ENCODE measurements at regions not wholly inside any gene's neighbourhood (a gene's known extent, or its start where the extent isn't known, plus 50 kb on each side); places are given as distances from the start of the nearest gene placed in this dataset.

DNA sequence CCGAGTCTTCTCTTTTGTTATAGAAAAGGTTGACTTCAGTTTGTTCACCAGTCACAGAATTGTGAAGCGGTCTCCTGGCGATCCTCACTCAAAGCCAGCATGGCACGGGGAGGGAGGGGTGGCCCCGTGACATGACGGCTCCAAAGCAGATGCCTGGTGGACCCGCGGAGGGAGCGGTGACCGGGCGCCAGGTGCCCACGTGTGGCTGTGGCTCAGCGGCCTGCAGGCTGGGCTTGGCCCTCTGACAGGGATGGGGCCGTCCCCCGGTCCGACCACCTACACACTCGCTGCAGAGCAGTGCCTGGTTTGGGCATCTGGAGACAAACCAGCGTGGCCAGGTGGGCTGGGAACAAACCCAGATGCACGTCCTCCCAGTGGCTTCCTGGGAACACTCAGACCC, 129.1 kb upstream of the SNTG2 start:
- POLR2A ChIA-PET (ENCODE audit: partially characterized antibody) = no interaction called here

More for the DNA sequence above, 129.1 kb upstream of the SNTG2 start:
- no peak for TF ChIP-seq KDM5A (IDR thresholded peaks at IDR 0.05; ENCODE audit: low read length)
- TF ChIP-seq JUND (IDR thresholded peaks at IDR 0.05; ENCODE audit: low read length) = no peak
- no peak for TF ChIP-seq FOSL1 (IDR thresholded peaks at IDR 0.05; ENCODE audit: insufficient read depth, low read depth, low read length)
- TF ChIP-seq EP300 (IDR thresholded peaks at IDR 0.05; ENCODE audit: borderline replicate concordance in 1 of 2, low read depth in 2 of 2, low read length in 2 of 2) = no peak
- no peak for TF ChIP-seq EZH2 (IDR thresholded peaks at IDR 0.05; ENCODE audit: low read depth, low read length, severe bottlenecking)
- no peak for TF ChIP-seq CTBP2 (IDR thresholded peaks at IDR 0.05; ENCODE audit: borderline replicate concordance, insufficient read depth, insufficient read length, low read length)
- no peak for TF ChIP-seq RBBP5 (IDR thresholded peaks at IDR 0.05; ENCODE audit: borderline replicate concordance, low read depth, low read length)
- TF ChIP-seq EGR1 (IDR thresholded peaks at IDR 0.05; ENCODE audit: borderline replicate concordance, low read depth, low read length) = no peak
- Histone ChIP-seq H4K91ac (replicated peaks; ENCODE audit: insufficient read length, low read length) (no peak overlapping the region), H3K23ac (ENCODE audit: insufficient read length) (no peak overlapping the region), H3K4ac (replicated peaks; ENCODE audit: insufficient read length, low read depth, low read length) (no peak overlapping the region), H3K9ac (replicated peaks in 1 of 4; ENCODE audit: extremely low read depth in 1 of 4, low read depth in 3 of 4, low read length in 3 of 4) (no peak overlapping the region), H3K9me3 (ENCODE audit: insufficient read depth in 2 of 2, low read depth in 1 of 2, low read length in 1 of 2) (no peaks in the 10 kb centered on the region), H3K23me2 (ENCODE audit: low read depth, low read length) (no peaks in the 10 kb centered on the region), H3K79me1 (ENCODE audit: low read depth, low read length) (no peaks in the 10 kb centered on the region), H2BK20ac (ENCODE audit: low read length) (no peak overlapping the region), H2AFZ (ENCODE audit: low read length) (no peak overlapping the region), H3K27ac (ENCODE audit: low read depth, low read length) (no peak overlapping the region), H3K14ac (ENCODE audit: insufficient read length) (no peak overlapping the region), H4K8ac (ENCODE audit: extremely low read depth, insufficient read depth, low read length) (no peak overlapping the region), H2BK15ac (ENCODE audit: low read length) (no peak overlapping the region), H3K4me1 (replicated peaks in 1 of 4; ENCODE audit: control insufficient read depth in 3 of 4, insufficient read depth in 4 of 4, low read length in 3 of 4) (no peaks in the 10 kb centered on the region; a peak in 1 of 7 replicates), H2BK12ac (ENCODE audit: low read depth, low read length) (no peak overlapping the region), H3K27me3 (replicated peaks in 1 of 4; ENCODE audit: control insufficient read depth in 3 of 4, extremely low read depth in 1 of 4, insufficient read depth in 3 of 4, low read length in 3 of 4) (no peaks in the 10 kb centered on the region; a peak in 1 of 7 replicates), H4K5ac (ENCODE audit: insufficient read length, low read depth, low read length) (no peak overlapping the region), H3K79me2 (ENCODE audit: control insufficient read depth in 1 of 2, insufficient read depth in 2 of 2, low read length in 2 of 2) (no peaks in the 10 kb centered on the region), H2BK5ac (ENCODE audit: low read depth, low read length) (no peak overlapping the region), H4K20me1 (replicated peaks in 1 of 2; ENCODE audit: control insufficient read depth in 1 of 2, insufficient read depth in 2 of 2, low read length in 2 of 2) (peaks cover 0 to 3% of the 10 kb centered on the region in 2 experiments), H3K56ac (replicated peaks; ENCODE audit: insufficient read length, low read depth, low read length) (no peak overlapping the region), H2AK5ac (ENCODE audit: low read depth, low read length) (no peak overlapping the region), H2BK120ac (replicated peaks; ENCODE audit: low read depth, low read length) (no peak overlapping the region), H3K4me3 (ENCODE audit: extremely low read depth in 1 of 4, insufficient read depth in 2 of 4, low read depth in 3 of 4, low read length in 4 of 4) (no peak overlapping the region), H3K36me3 (ENCODE audit: control insufficient read depth in 2 of 4, insufficient read depth in 4 of 4, low read length in 3 of 4) (no peaks in the 10 kb centered on the region; a peak in 1 of 8 replicates), H3K4me2 (ENCODE audit: insufficient read depth in 1 of 2, low read depth in 2 of 2, low read length in 2 of 2) (no peak overlapping the region), H3K18ac (ENCODE audit: extremely low read depth, low read length) (no peak overlapping the region)
- DNase-seq (ENCODE audit: low read depth in 1 of 2, low spot score in 2 of 2) (no peak), FAIRE-seq (no peak)
- WGBS, 2 experiments (ENCODE audit: extremely low coverage in 1 of 2, insufficient coverage in 1 of 2, insufficient read length in 1 of 2, insufficient replicate concordance in 2 of 2, low coverage in 1 of 2, low lambda C conversion rate in 2 of 2, missing lambda C conversion rate in 1 of 2) = 91% methylated on average over 14 of the region's 19 CpGs; no CpG with 5 or more reads in 1 of the 2 experiments
- CTCF ChIA-PET (ENCODE audit: partially characterized antibody) = interaction anchor here (0.9 kb wide), 2 partner anchors 41 to 107 kb away, joined by 3 read pairs; no protein-coding TSS in a partner anchor
